NCI-H2029 treated with DMSO at 0.1 percent for 48 hours (cell line): ENCODE measurements at regions not wholly inside any gene's neighbourhood (a gene's known extent, or its start where the extent isn't known, plus 50 kb on each side); places are given as distances from the start of the nearest gene placed in this dataset.

ENCODE experiments used
- DNase-seq: peaks from one replicate; lab custom pipeline; 2025; lab: John Stamatoyannopoulos, UW

DNA sequence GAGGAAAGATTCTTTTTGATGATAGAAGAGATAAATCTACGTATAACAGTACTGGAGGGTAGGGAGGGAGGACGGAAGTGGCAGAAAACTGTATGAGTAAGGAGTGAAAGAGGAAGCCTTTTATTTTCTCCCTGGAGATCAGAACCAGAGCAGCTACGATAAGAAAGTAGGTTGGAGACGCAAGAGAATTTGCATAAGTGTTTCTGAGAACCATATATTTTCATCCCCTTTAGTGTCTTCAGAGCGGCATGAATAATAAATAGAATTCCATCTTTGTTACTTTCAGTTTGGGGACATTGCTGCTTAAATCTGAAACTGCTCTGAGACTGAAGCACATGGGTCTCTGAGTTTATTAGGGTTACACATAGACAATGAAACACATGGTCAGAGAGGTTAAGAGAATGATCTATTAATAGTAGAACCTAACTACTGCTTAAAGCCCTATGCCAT is 230.2 kb upstream of the TNP1 start:
- DNase-seq, result no peak

GRCh38 chr2:217086718-217087117 is 226.9 kb upstream of the TNP1 start:
- DNase-seq, result no peak

GRCh38 chr2:217086038-217086522 is 226.2 kb upstream of the TNP1 start:
- DNase-seq, result no peak

DNA sequence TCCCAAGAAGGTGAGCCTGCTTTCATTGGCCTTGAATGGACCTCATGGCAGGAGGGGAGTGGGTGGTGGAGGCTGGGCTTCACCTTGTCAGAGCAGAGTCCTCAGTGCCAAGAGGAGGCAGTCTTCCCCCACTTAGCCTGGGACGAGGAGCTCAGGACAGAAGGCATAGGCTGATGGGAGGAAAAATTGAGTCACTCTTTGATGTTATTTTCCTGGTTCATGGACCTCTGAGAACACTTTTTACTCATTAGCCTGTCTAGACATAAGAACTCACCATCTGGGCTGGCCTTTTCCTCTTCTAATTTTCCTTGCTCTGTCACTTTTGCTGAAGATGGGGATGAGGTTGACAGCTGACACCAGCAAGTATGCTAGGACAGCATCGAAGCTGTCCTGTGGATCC is 225.7 kb upstream of the TNP1 start:
- no peak for DNase-seq

- DNase-seq, result no peak
Observed at GRCh38 chr2:217081799-217082198, 221.9 kb upstream of the TNP1 start.

GRCh38 chr2:217079165-217079564 is 219.3 kb upstream of the TNP1 start:
- no peak for DNase-seq

GRCh38 chr2:217077831-217078407 is 218.1 kb upstream of the TNP1 start:
- DNase-seq, result no peak

DNA sequence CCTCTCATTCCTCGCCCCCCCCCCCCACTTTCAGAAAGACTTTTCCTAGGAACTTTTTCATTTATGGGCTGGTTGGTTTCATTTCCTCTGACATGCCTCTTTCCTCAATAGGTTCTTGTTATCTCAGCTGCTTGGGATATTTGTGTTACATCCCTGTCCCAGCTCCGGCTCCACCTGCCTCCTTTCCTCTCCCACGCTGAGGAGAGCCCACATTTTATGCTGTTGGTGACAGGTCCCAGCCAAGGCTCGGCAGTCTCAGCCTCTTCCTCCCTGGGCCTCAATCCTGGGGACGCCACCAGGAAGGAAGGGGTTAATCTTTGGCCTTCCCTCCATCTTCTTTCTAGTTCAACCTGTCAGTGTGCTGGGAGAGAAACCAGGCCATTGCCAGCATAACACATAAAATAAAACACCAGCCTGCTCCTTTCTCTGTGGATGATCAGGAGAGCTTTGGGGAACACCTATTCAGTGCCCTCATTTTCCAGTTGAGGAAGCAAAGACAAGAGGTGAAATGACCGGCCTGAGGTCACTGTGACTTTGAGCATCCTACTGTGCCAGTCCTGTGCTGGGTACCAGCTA is 216.9 kb upstream of the TNP1 start:
- DNase-seq, result no peak

GRCh38 chr2:217076058-217076435 is 216.2 kb upstream of the TNP1 start:
- no peak for DNase-seq

GRCh38 chr2:217075268-217076057 is 215.6 kb upstream of the TNP1 start:
- DNase-seq, result no peak

- DNase-seq, result no peak
Observed at GRCh38 chr2:217074576-217075255, 214.9 kb upstream of the TNP1 start.

- no peak for DNase-seq
Observed at GRCh38 chr2:217071416-217071815, 211.6 kb upstream of the TNP1 start.

DNA sequence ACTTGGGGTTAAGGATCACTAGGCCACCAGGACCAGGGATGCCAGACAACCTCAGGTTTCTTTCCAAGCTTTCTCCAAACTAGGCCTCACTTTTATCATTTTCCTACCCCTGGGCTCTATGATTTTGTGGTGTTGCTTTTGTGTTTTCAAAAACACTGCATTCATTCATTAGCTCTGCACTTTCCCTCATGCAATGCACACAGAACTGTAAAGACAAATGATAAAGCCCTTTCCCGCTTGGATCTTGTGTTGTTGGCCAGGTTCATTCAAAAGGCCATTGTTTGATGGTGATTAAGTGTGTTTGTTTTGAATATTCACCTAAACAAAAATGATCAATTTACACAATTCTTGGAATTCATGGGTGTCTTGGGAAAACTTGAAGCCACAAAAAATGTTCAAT is 210.7 kb upstream of the TNP1 start:
- DNase-seq, result no peak

- DNase-seq, result no peak
Observed at GRCh38 chr2:217070043-217070430, 210.2 kb upstream of the TNP1 start.

- DNase-seq, result no peak
Observed at GRCh38 chr2:217069263-217070042, 209.6 kb upstream of the TNP1 start.

- no peak for DNase-seq
Observed at GRCh38 chr2:217068677-217069250, 208.9 kb upstream of the TNP1 start.

- DNase-seq, result no peak
Observed at GRCh38 chr2:217067787-217068186, 207.9 kb upstream of the TNP1 start.

- no peak for DNase-seq
Observed at GRCh38 chr2:217066510-217067270, 206.8 kb upstream of the TNP1 start.

DNA sequence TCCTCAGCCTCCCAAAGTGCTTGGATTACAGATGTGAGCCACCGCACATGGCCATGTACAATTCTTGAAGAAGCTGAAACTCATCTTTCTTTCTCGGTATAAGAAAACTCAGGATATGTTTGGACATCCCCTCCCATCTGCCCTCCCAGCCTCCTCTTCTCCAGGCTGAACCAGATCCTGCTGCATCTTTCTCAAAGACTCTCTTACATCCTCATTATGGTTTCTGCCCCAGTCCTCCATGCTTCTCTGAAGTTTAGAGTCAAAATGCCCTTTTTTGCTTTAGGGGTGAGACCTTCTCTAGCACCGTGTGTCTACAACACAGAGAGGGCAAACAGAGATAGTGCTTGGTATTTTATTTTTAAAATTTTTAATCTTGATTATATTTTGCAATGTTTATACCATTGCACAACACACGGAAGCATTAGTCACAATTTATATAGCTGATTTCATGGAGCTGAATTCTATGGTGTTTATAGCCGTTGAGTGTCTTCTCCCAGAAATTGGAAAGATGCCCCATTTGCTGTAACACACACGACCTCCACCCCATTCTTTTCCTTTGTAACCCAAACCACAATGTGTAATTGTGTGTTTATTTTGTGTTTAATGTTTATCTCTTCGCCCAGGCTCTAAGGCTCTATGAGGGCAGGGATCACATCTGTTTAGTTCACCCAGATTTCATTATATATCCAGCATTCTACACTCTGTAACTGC is 206.0 kb upstream of the TNP1 start:
- DNase-seq, result no peak

- DNase-seq, result no peak
Observed at GRCh38 chr2:217065012-217065290, 205.1 kb upstream of the TNP1 start.
